Loucy (cell line): ENCODE measurements at regions not wholly inside any gene's neighbourhood (a gene's known extent, or its start where the extent isn't known, plus 50 kb on each side); places are given as distances from the start of the nearest gene placed in this dataset.

Experiments used
- H2AFZ ChIP-seq: fragments of 200-600 bp; sonication (generic); 2 replicates; pipeline ENCODE4 v1.6.0; 2016; ENCODE audit warnings: antibody characterized with exemption, mild to moderate bottlenecking, low read length, moderate library complexity
- H3F3A ChIP-seq: fragments of 200-600 bp; 2 replicates; pipeline ENCODE4 v1.6.0; 2016; ENCODE audit warnings: antibody characterized with exemption, low read depth, mild to moderate bottlenecking
- H3K27me3 ChIP-seq: fragments of 200-600 bp; sonication (generic); 2 replicates; pipeline ENCODE4 v1.6.1; 2014; ENCODE audit warnings: low read length, mild to moderate bottlenecking; ENCODE audit not compliant: insufficient read depth, poor library complexity, severe bottlenecking
- H3K36me3 ChIP-seq: fragments of 200-600 bp; sonication (generic); 2 replicates; pipeline ENCODE4 v1.6.1; 2016; ENCODE audit warnings: low read length; ENCODE audit not compliant: insufficient read depth
- H3K4me1 ChIP-seq: fragments of 200-600 bp; sonication (generic); 2 replicates; pipeline ENCODE4 v1.5.1; 2014; ENCODE audit warnings: low read length, mild to moderate bottlenecking; ENCODE audit not compliant: insufficient read depth, poor library complexity, severe bottlenecking
- H3K4me2 ChIP-seq: fragments of 200-600 bp; sonication (generic); 2 replicates; pipeline ENCODE4 v1.6.0; 2014; ENCODE audit warnings: antibody characterized with exemption, low read length, low read depth, mild to moderate bottlenecking; ENCODE audit not compliant: poor library complexity, severe bottlenecking
- H3K4me3 ChIP-seq: fragments of 200-600 bp; sonication (generic); 2 replicates; pipeline ENCODE4 v1.5.1; 2014; ENCODE audit warnings: low read length, mild to moderate bottlenecking, mixed read lengths; ENCODE audit not compliant: poor library complexity, severe bottlenecking
- H3K79me2 ChIP-seq: fragments of 200-600 bp; sonication (generic); 2 replicates; pipeline ENCODE4 v1.6.1; 2014; ENCODE audit warnings: low read length; ENCODE audit not compliant: insufficient read depth
- H3K9ac ChIP-seq: fragments of 200-600 bp; sonication (generic); 2 replicates; pipeline ENCODE4 v1.6.0; 2014; ENCODE audit warnings: mild to moderate bottlenecking, low read depth, low read length, moderate library complexity; ENCODE audit not compliant: poor library complexity, severe bottlenecking
- H3K9me2 ChIP-seq: fragments of 200-600 bp; sonication (generic); replicated peaks from 2 replicates; pipeline ENCODE4 v1.6.1; 2016; ENCODE audit warnings: low read depth, low read length, mixed read lengths
- H3K9me3 ChIP-seq: fragments of 200-600 bp; sonication (generic); 2 replicates; pipeline ENCODE4 v1.6.1; 2014; ENCODE audit warnings: mild to moderate bottlenecking, antibody characterized with exemption, low read length, low read depth; ENCODE audit not compliant: insufficient read depth
- H4K20me1 ChIP-seq: fragments of 200-600 bp; sonication (generic); 2 replicates; pipeline ENCODE4 v1.6.0; 2014; ENCODE audit warnings: antibody characterized with exemption, low read length, mild to moderate bottlenecking; ENCODE audit not compliant: insufficient read depth, poor library complexity, severe bottlenecking
- CTCF ChIP-seq: fragments of 200-600 bp; sonication (generic); conservative IDR thresholded peaks from 2 replicates; pipeline ENCODE4 v1.5.1; 2014; ENCODE audit warnings: mild to moderate bottlenecking, antibody characterized with exemption, low read length
- EZH2phosphoT487 ChIP-seq: fragments of 200-600 bp; IDR thresholded peaks from 2 replicates; pipeline ENCODE4 v1.6.1; 2018; ENCODE audit warnings: antibody characterized with exemption, mild to moderate bottlenecking, moderate library complexity, borderline replicate concordance

- Histone ChIP-seq H3K4me3 (no peak overlapping the region), H3F3A (no peaks in the 10 kb centered on the region), H3K9me2 (no peaks in the 10 kb centered on the region), H3K4me2 (no peak overlapping the region), H2AFZ (peak overlapping the region; percentile 21; the same call in 1 of the 2 replicates), H3K36me3 (no peaks in the 10 kb centered on the region), H3K79me2 (no peaks in the 10 kb centered on the region), H3K27me3 (no peaks in the 10 kb centered on the region), H3K9me3 (no peaks in the 10 kb centered on the region), H3K9ac (no peak overlapping the region), H3K4me1 (no peaks in the 10 kb centered on the region), H4K20me1 (no peaks in the 10 kb centered on the region)
- TF ChIP-seq EZH2phosphoT487: no peak
- peak; percentile 82 for TF ChIP-seq CTCF
Measured at GRCh38 chr9:100700689-100701318, 122.9 kb downstream of the CAVIN4 start.

GRCh38 chr9:100714372-100715099, 136.7 kb downstream of the CAVIN4 start:
- Histone ChIP-seq H4K20me1 (no peaks in the 10 kb centered on the region), H3K4me1 (no peaks in the 10 kb centered on the region), H3K9me3 (no peaks in the 10 kb centered on the region), H3K27me3 (no peaks in the 10 kb centered on the region), H3K4me2 (no peak overlapping the region), H3K9ac (no peak overlapping the region), H3K9me2 (no peaks in the 10 kb centered on the region), H3K79me2 (no peaks in the 10 kb centered on the region), H3K4me3 (no peak overlapping the region), H3K36me3 (no peaks in the 10 kb centered on the region), H2AFZ (no peak overlapping the region), H3F3A (no peaks in the 10 kb centered on the region)
- TF ChIP-seq CTCF (peak; percentile 97), EZH2phosphoT487 (no peak)

- no peak overlapping the region for H2AFZ ChIP-seq
- H3K27me3 ChIP-seq: no peaks in the 10 kb centered on the region
- no peaks in the 10 kb centered on the region for H3K9me3 ChIP-seq
- no peaks in the 10 kb centered on the region for H3K9me2 ChIP-seq
- no peaks in the 10 kb centered on the region for H3F3A ChIP-seq
- H3K79me2 ChIP-seq: no peaks in the 10 kb centered on the region
- no peak overlapping the region for H3K9ac ChIP-seq
- no peak overlapping the region for H3K4me3 ChIP-seq
- H4K20me1 ChIP-seq: no peaks in the 10 kb centered on the region
- no peak overlapping the region for H3K4me2 ChIP-seq
- H3K36me3 ChIP-seq: no peaks in the 10 kb centered on the region
- TF ChIP-seq CTCF (no peak), EZH2phosphoT487 (no peak)
- H3K4me1 ChIP-seq: no peaks in the 10 kb centered on the region
Measured at GRCh38 chr9:100715100-100715380, 137.2 kb downstream of the CAVIN4 start.
